ENCODE measurements at regions not wholly inside any gene's neighbourhood (a gene's known extent, or its start where the extent isn't known, plus 50 kb on each side); places are given as distances from the start of the nearest gene placed in this dataset.
"Not testable (repeated sequence)": the region's sequence is repeated elsewhere in the genome, so short reads cannot be mapped to it uniquely, and the experiment has no call there.

DNA sequence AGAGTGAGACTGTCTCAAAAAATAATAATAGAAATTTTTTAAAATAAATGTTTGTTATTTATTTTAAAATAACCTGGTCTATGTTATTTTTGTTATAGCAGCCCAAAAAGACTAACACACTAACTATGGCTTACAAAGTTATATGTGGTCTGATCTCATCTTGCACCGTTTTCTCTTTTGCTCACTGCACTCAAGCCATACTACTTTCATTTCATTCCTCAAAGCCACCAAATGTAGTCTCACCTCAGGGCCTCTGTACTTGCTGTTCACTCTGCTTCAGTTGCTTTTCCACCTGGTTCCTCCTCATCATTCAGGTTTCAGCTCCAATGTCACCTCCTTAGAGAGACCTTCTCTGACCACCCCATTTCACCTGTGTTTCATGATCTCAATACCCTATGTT is 55.2 kb upstream of the MDM1 start:
- no peak for DNase-seq

DNA sequence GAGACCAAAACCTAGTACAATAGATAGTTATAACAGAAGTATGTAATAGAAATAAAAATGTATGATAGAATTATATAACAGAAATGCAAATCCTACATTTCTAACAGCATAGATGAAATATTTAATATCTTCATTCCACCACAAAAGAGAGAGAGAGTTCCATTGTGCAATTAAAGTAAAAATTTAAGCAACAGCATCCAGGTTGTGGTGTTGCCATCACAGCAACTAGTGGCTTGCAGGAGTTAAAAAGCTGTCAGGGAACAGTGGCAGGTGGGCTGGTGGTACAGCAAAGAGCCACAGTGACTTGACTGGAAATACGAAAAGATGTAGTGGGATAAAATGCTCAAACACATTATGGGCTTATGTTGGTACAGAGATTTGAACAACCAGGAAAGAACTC is 57.1 kb upstream of the MDM1 start:
- no peak for DNase-seq

GRCh38 chr12:68391937-68392336 is 59.8 kb upstream of the MDM1 start:
- no peak for DNase-seq

DNA sequence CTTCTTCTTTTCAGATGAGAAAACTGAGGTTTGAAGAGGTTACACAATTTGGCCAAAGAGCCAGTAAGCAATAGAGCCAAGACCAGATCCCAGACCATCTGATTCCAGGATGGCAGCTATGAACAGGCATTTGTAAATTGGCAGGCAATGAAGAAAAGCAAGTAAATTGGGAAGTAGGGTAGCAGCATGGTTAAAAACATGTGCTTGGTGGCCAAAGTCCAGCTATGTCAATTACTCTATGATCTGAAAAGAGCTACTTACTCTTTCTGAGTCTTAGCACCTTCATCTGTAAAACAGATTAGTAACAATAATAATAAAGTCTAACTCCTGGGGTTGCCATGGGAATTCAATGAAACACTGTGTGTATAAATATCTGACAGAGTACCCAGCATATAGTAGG is 60.2 kb upstream of the MDM1 start:
- DNase-seq: no peak

DNA sequence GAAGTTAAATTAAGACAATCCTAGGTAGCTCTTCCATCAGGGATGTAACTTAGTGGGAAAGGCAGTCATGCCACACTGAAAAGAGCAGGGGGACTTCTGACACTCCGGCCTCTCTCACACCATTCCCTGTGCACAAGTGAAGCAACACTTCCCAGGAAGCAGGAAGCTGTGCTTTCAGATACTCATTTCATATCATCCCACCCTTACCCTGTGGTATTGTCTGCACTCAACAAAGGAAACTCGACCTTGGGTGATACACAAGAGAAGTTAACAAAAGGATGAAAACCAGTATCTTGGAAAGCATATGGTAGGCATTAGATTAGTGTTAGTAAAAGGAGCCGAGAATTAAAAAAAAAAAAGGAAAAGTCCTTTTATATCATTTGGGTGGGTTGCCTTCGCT is 61.3 kb upstream of the MDM1 start:
- no peak for DNase-seq

DNA sequence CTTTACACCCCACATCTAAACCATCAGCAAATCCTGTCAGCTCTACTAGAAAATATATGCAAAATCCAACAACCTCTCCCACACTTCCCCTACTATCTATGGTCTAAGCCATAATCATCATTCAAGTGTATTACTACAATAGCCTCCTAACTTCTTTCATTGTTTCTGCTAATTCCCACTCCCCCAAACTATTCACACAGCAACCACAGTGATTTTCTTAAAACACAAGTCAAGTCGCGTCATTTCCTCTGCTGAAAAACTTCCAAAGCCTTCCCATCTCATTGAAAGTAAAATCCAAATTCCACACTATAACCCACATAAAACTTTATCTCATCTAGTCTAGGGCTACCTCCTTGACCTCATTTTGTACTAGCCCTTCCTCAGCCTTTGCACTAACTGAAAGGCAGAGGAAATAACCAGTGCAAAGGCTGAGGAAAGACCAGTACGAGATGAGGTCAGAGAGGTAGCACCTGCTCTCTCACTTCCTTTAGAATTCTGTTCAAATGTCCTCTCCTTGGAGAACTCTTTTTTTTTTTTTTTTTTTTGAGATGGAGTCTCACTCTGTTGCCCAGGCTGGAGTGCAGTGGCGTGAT is 65.5 kb upstream of the MDM1 start:
- no peak for DNase-seq

- DNase-seq: not testable (repeated sequence)
These were observed 66.5 kb upstream of the MDM1 start for GRCh38 chr12:68398689-68399088.

DNA sequence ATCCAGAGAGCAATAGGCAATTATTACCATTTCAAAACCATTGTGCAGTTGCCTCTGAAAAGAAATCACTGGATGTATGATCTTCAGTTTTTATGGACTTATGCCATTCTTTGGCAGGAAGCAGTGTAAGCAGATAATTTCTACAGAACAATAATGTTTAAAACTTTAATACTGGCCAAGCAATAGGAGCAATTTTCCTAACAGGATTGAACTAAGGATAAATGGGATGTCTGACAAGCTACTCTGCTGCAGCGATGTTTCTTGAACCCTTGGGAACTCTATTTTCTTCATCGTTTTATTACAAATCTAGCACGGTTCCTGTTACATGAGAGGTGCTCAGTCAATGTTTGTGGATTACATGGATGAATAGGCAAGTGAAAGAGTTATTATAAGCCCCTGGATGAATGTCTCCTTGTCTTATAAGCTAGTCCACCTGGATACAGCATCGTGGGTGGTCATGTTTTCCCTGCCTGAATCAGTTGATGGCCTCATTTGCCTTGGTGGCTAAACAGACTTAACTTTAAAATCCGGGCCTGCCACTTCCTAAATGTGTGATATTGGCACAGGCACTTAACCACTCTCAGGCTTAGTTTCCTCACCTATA is 68.2 kb upstream of the MDM1 start:
- DNase-seq: no peak

DNA sequence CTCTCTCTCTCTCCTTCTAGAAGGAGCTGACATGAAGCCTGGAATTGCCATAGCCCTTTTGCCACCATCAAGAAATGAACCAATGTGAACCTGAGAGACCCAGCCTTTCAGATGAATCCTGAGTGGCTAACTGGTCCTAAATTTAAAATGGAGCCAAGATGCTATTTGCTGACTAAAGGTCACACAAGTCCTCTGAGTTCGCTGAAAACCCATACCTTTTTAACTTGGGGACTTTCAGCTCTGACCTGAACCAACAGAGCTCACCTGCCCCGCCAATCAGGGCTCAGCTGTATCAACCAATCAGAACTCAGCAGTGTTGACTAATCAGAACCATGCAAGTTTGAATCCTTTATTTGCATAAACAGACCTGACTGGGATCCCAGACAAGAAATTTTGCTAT is 70.3 kb upstream of the MDM1 start:
- no peak for DNase-seq

DNA sequence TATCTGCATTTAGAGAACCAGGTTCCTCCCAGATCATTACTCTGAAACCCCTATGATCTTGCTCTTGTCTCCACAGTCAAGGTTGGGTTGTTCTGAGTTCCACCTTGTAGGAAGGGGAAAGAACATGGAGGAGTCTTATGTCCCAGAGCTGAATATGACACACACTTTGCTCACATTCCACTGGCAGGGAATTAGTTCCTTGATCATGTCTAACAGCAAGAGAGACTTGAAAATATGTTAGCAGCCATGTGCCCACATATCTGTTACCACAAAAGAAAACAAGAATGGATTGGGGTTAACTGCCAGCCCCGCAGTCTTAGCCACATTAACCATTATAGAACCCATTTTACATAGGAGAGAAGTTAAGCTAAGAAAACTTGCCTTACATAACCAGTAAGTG is 71.1 kb upstream of the MDM1 start:
- no peak for DNase-seq

DNA sequence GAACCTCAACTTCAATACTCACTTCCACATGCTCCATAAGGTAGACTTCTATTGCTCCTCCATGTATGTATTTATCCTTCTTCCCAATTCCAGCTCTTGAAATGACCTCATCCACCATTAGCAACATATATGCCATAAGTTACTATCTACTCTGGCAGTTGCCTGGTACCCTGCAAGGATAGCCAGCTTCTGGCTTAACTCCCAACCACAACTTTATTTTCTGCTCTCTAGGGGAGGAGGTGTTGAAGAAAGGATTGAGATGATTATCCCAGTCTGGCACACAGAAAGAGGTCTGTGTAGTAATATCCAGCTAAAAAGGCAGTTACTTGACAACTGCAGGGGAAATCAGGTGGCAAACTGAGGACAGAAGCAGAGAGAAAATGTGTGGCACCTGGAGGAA is 71.5 kb upstream of the MDM1 start:
- DNase-seq: no peak

DNA sequence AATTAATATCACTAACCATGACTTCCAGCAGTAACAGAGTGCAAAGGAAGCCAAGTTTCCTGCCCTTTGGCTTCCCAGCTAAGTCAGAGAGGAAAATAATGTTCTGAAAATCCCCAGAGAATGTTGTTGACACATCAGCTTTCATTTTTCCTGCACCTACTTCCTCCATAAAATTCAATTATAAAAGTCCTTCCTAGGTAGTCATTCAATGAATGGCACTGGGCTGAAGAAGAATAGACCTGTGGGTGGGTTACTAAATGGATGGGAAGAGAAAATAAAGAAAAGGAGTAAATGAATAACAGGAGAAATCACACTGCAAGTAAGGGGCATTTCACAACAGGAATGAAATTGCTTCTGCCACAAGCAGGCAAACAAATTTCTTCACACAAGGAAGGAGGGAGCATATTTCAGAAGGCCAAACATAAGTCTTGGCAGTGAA is 73.2 kb upstream of the MDM1 start:
- no peak for DNase-seq

DNA sequence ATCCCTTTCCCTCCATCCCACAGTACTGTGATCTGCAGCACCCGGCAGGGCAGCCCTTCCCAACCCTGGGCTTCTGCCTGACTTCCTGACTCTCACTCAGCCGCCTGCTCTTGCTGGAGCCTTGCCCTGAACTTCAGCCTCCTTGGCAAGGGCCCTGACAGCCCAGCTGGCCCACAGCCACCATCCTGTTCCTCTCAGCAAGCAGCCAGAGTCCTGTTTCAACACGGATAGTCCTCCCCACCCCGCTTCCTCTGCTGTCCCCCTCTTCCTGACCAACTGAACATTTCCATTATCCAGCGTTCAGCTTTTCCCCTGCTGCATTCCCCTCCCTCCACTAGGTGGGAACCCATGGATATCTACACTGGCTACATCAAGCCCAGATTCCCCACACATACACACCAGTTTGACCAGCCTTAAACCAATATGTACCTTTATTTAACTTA is 74.0 kb upstream of the MDM1 start:
- DNase-seq: no peak

- DNase-seq: no peak
These were observed 74.7 kb upstream of the MDM1 start for GRCh38 chr12:68406911-68407310.

DNA sequence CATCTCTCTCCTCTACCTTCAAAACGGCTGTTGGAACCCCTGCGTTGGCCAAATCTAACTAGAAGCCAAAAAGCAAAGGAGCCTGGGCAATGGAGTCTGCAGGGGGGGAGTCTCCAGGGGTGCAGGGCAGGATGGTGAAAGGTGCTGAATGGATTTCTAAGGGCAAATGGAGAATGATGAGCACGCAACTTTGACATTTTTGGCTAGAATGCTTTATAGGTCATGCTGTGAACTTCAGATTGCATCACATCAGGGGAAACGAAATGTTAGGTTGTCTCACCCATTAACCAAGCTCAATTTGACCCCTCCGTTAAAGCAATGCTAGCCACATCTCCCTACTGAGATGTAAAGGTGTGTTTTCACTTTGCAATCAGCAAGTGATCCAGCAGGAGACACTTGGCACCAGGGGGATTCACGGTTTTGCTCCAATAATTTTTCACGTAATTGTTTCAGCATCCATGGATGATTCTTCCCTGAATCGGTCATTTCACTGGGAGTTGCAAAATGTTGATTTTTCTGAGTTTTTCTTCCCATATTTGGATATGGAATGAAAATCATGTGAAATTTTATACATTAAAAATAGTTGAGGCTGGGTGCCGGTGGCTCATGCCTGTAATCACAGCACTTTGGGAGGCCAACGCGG is 78.0 kb upstream of the MDM1 start:
- DNase-seq: no peak

DNA sequence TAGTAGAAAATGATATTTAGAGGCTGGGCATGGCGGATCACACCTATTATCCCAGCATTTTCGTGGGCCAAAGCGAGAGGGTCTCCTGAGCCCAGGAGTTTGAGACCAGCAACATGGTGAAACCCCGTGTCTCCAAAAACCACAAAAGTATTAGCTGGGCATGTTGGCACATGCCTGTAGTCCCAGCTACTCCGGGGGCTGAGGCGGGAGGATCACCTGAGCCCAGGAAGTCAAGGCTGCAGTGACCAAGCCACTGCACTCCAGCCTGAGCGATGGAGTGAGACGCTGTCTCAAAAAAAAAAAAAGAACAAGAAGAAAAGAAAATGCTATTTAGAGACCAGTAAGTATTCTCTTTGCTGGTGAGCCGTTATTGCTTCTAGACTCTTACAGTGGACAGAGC is 79.2 kb upstream of the MDM1 start:
- DNase-seq: no peak

- DNase-seq: no peak
These were observed 82.8 kb upstream of the MDM1 start for GRCh38 chr12:68414988-68415387.

DNA sequence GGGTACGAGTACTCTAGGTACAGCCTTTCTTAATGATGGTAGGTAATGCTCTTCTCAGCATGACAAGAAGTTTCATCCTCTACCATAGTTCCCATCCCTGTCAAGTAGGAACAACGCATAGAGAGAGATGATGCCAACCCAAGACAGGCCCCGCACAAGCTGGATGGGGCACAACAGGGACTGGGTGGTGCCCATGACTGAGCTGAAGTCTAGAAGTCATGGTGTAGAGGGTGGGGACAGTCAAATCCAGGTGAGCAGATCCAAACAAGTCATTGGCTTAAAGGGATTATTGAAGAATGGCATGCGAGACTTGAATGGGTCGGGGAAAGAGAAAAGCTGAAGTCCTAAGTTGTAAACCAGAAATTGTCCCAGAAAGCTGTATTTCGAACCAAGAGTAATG is 84.2 kb upstream of the MDM1 start:
- no peak for DNase-seq

GRCh38 chr12:68416826-68417225 is 84.7 kb upstream of the MDM1 start:
- no peak for DNase-seq

GRCh38 chr12:68418137-68418460 is 85.9 kb upstream of the MDM1 start:
- DNase-seq: no peak

DNA sequence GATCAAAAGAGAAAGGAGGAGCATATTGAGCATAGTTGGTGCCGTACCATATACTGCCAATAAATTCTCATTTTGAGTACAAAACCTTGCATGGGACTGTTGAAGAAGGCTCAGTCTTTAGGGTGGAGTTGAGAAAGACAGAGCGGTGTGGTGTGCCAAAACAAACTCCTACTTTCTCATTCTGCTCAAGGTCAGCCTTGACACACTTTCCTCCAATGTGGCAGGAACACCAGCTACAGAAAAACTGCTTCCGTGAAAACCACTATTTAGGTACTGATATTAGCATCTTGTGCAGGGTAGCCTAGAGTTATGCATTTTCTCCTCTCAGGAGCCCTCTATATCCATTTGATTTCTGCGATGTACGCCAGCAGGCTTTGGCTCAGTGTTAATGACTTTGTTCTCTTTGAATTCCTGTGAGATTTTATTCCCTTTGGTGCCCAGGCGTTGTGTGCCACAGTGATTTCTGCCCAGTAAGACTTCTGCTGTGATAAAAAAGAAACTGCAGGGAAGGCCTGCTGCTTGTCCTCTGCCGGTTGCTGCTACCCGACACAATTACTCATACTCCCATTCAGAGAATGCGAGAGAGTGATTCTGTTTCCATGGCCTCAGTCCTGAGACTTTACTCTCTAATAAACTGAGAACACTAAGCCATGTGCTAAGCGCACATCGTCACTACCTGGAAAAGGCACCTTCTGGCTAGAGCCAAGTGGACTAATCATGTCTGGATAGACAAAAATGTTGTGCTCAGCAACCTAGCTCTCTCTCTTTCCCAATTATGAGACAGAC is 88.3 kb upstream of the MDM1 start:
- DNase-seq: no peak

DNA sequence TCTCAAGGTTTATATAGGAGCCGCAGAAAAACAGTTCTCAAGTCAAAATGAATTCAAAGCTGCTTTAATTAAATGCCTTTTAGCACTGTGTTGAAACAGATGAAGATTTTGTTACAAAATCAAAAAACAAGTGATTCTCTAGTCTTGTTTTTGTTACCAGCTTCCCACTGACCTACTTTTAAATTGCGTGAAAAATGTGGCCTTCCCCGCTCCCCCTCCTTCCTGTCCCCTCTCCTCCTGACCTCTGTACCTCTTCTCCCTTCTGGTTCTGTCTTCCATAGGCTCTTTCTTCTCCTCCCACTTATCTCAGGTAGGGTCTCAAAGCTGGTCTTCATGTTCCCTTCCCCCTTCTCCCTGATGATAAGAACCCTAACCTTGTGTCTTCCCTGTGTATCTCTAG is 90.0 kb upstream of the MDM1 start:
- DNase-seq: no peak

DNA sequence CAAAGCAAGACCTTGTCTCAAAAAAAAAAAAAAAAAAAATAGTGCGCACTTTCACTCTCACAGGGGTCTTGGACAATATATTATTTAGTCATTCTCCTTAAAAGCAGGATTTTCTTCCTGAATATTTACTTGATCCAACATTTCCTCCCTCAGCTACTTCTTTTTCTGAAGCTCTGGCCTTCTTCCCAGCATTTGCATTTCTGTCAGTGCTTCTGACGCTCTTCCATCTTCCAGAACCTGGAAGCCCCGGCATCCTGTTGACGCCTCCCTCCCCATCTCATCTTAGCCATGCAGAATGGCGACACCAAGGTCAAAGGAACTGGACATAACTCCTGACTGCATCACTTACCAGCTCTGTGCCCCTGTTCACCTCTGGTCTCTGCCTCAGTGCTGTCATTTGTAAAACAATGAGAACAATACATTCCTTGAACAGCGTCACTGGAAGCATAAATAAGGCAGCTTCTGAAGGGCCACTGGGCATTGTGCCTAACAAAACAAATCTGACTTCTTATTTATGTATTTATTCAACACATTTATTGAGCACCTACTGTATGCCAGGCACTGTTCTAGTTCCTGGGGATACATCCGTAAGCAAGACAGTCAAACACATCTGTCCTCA is 90.9 kb upstream of the MDM1 start:
- no peak for DNase-seq

DNA sequence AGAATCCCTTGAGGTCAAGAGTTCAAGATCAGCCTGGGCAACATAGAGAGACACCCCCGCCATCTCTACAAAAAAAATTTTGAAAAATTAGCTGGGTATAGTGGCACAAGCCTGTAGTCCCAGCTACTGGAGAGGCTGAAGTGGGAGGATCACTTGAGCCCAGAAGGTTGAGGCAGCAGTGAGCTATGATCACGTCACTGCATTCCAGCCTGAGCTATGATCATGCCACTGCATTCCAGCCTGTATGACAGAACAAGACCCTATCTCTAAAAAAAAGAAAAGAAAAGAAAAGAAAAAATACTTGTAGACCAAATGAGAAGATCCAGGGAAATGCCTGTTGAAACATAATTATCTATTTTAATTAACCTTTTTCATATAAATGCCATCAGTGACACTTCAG is 93.8 kb upstream of the MDM1 start:
- no peak for DNase-seq
